ENCODE measurements at regions not wholly inside any gene's neighbourhood (a gene's known extent, or its start where the extent isn't known, plus 50 kb on each side); places are given as distances from the start of the nearest gene placed in this dataset.
"Not testable (repeated sequence)": the region's sequence is repeated elsewhere in the genome, so short reads cannot be mapped to it uniquely, and the experiment has no call there.

GRCh38 chr6:121682666-121683065, 247.2 kb downstream of the GJA1 start (continued):
- no peak for TF ChIP-seq TP53 (CRISPR knock-in tag; IDR thresholded peaks at IDR 0.05)

- H3K4me2 ChIP-seq; H3K9me3 ChIP-seq; FAIRE-seq; DNase-seq (ENCODE audit: low read depth in 1 of 2, low spot score in 1 of 2); H3K27ac ChIP-seq; ATAC-seq; POLR2A ChIA-PET; H3K4me3 ChIP-seq: not testable (repeated sequence)
- CTCF ChIA-PET, result interaction anchor here (1.3 kb wide), 1 partner anchor 9 kb away, joined by 5 read pairs; no protein-coding TSS in a partner anchor
- 97% methylated on average over 10 of the region's 10 CpGs for WGBS (ENCODE audit: missing lambda C conversion rate)
- peaks cover 19% of the 10 kb centered on the region for H3K4me1 ChIP-seq
Measured at GRCh38 chr6:121685806-121686205, 250.4 kb downstream of the GJA1 start.

- WGBS (ENCODE audit: missing lambda C conversion rate), result 89% methylated on average over 22 of the region's 29 CpGs
- Histone ChIP-seq H3K27ac (no peak overlapping the region; a peak in 1 of 6 replicates), H3K4me3 (no peak overlapping the region), H3K4me2 (no peak overlapping the region), H3K4me1 (peaks cover 25% of the 10 kb centered on the region), H3K9me3 (no peaks in the 10 kb centered on the region)
- no peak for FAIRE-seq
- ChIA-PET POLR2A (no interaction called here), CTCF (interaction anchor here (1.3 kb wide), 1 partner anchor 10 kb away, joined by 5 read pairs; no protein-coding TSS in a partner anchor)
- ATAC-seq, result no peak
- TF ChIP-seq HOXB5 (CRISPR knock-in tag; IDR thresholded peaks at IDR 0.05) (no peak), CBX8 (IDR thresholded peaks at IDR 0.05) (no peak), SMC3 (IDR thresholded peaks at IDR 0.05) (no peak), TP53 (CRISPR knock-in tag; IDR thresholded peaks at IDR 0.05) (no peak), KDM5A (IDR thresholded peaks at IDR 0.05) (no peak), CHD4 (IDR thresholded peaks at IDR 0.05; ENCODE audit: borderline replicate concordance) (no peak), MAZ (IDR thresholded peaks at IDR 0.05; ENCODE audit: borderline replicate concordance, low read depth, low read length) (no peak), RFX5 (IDR thresholded peaks at IDR 0.05) (no peak), RNF2 (IDR thresholded peaks at IDR 0.05; ENCODE audit: borderline replicate concordance, low read depth) (no peak)
- TF ChIP-seq, protein P1, sequence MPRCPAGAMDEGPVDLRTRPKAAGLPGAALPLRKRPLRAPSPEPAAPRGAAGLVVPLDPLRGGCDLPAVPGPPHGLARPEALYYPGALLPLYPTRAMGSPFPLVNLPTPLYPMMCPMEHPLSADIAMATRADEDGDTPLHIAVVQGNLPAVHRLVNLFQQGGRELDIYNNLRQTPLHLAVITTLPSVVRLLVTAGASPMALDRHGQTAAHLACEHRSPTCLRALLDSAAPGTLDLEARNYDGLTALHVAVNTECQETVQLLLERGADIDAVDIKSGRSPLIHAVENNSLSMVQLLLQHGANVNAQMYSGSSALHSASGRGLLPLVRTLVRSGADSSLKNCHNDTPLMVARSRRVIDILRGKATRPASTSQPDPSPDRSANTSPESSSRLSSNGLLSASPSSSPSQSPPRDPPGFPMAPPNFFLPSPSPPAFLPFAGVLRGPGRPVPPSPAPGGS (IDR thresholded peaks at IDR 0.05), result no peak
- DNase-seq (ENCODE audit: low read depth in 1 of 2, low spot score in 1 of 2), result no peak
Measured at GRCh38 chr6:121686611-121687023, 251.2 kb downstream of the GJA1 start.

- WGBS (ENCODE audit: missing lambda C conversion rate), result 91% methylated on average over 2 of the region's 2 CpGs
- no peak for FAIRE-seq
- POLR2A ChIA-PET, result no interaction called here
Measured at GRCh38 chr6:121688974-121689373, 253.5 kb downstream of the GJA1 start.

More at GRCh38 chr6:121688974-121689373, 253.5 kb downstream of the GJA1 start:
- H3K4me2 ChIP-seq, result no peak overlapping the region
- CTCF ChIA-PET, result no interaction called here
- H3K4me3 ChIP-seq, result no peak overlapping the region
- no peaks in the 10 kb centered on the region for H3K9me3 ChIP-seq
- peak overlapping the region in 1 of 2 experiments; percentile 45; a peak in 1 of 6 replicates for H3K27ac ChIP-seq
- TF ChIP-seq ZFP36 (IDR thresholded peaks at IDR 0.05; ENCODE audit: borderline replicate concordance, partially characterized antibody) (no peak), BHLHE40 (IDR thresholded peaks at IDR 0.05; ENCODE audit: low read depth, low read length) (no peak), CBX2 (IDR thresholded peaks at IDR 0.05; ENCODE audit: borderline replicate concordance, low read depth) (no peak), CHD4 (IDR thresholded peaks at IDR 0.05; ENCODE audit: borderline replicate concordance) (no peak), ESRRA (IDR thresholded peaks at IDR 0.05; ENCODE audit: borderline replicate concordance, low read length) (no peak), POLR2AphosphoS2 (conservative IDR thresholded peaks at IDR 0.05; ENCODE audit: low read length) (no peak), ATOH8 (CRISPR knock-in tag; IDR thresholded peaks at IDR 0.05; ENCODE audit: low read depth) (no peak), PBX3 (IDR thresholded peaks at IDR 0.05) (no peak)
- DNase-seq (ENCODE audit: low read depth in 1 of 2, low spot score in 1 of 2) (no peak), ATAC-seq (no peak)
- H3K4me1 ChIP-seq, result peaks cover 38% of the 10 kb centered on the region

Data from A549 (cell line).